B cell (primary cell): ENCODE measurements at regions not wholly inside any gene's neighbourhood (a gene's known extent, or its start where the extent isn't known, plus 50 kb on each side); places are given as distances from the start of the nearest gene placed in this dataset.

Experiments used
- ATAC-seq: fragments of 200-7000 bp; cut with Tn5 transposase; one replicate; pipeline ENCODE4 v1.10.0; 2021; ENCODE audit warnings: low read depth, mild to moderate bottlenecking, moderate number of reproducible peaks, moderate library complexity
- CTCF ChIA-PET: fragments of 350-600 bp; sonication (Branson Sonifier 250); formaldehyde crosslinking; loops from one replicate; lab custom pipeline; 2021; ENCODE audit warnings: antibody characterized with exemption, inconsistent platforms; lab: Charles Lee
- POLR2A ChIA-PET: fragments of 350-600 bp; sonication (Branson Sonifier 250); formaldehyde crosslinking; loops from one replicate; lab custom pipeline; 2021; ENCODE audit warnings: antibody characterized with exemption; lab: Charles Lee
- DNase-seq: peaks from one replicate; pipeline ENCODE4 v3.0.0; 2013
- H2AFZ ChIP-seq: 2 replicates; pipeline ENCODE4 v1.6.1; 2012; ENCODE audit warnings: mild to moderate bottlenecking, low read depth, low read length; ENCODE audit not compliant: insufficient read depth, poor library complexity, severe bottlenecking
- H3K27ac ChIP-seq, 2 donors: 1 replicate in 1 of 2; 2 replicates in 1 of 2; pipeline ENCODE4 v1.5.1; 2012 to 2013; ENCODE audit warnings: low read length in 2 of 2, mild to moderate bottlenecking in 2 of 2, moderate library complexity in 1 of 2
- H3K27me3 ChIP-seq, 4 experiments: fragments of 200-600 bp in 1 of 4; sonication (generic) in 1 of 4; replicated peaks in 1 of 4; 1 replicate in 2 of 4; 2 replicates in 2 of 4; pipeline versions ENCODE4 v1.6.1 to v1.7.0; 2013 to 2016; ENCODE audit warnings: low read length in 3 of 4, mild to moderate bottlenecking in 2 of 4, mixed read lengths in 1 of 4, moderate library complexity in 1 of 4; ENCODE audit not compliant: insufficient read depth in 4 of 4, control insufficient read depth in 3 of 4; ENCODE audit errors: control extremely low read depth in 1 of 4
- H3K36me3 ChIP-seq, 2 experiments: replicated peaks in 1 of 2; 1 replicate in 1 of 2; 2 replicates in 1 of 2; pipeline versions ENCODE4 v1.6.1 to v1.7.1; 2013; ENCODE audit warnings: low read length in 1 of 2; ENCODE audit not compliant: insufficient read depth in 2 of 2, control insufficient read depth in 1 of 2; ENCODE audit errors: control extremely low read depth in 1 of 2, extremely low read depth in 1 of 2
- H3K4me1 ChIP-seq, 2 donors: fragments of 200-600 bp in 1 of 2; sonication (generic) in 1 of 2; 1 replicate in 1 of 2; 2 replicates in 1 of 2; pipeline versions ENCODE4 v1.5.1 to v1.6.1; 2013 to 2017; ENCODE audit warnings: low read length in 2 of 2; ENCODE audit not compliant: control insufficient read depth in 2 of 2, insufficient read depth in 2 of 2
- H3K4me2 ChIP-seq: replicated peaks from 2 replicates; pipeline ENCODE3; 2012; ENCODE audit warnings: mild to moderate bottlenecking, low read depth, low read length; ENCODE audit not compliant: poor library complexity, severe bottlenecking
- H3K4me3 ChIP-seq, 5 experiments: fragments of 200-600 bp in 1 of 5; sonication (generic) in 1 of 5; 1 replicate in 3 of 5; 2 replicates in 2 of 5; pipeline versions ENCODE4 v1.5.1 to v1.7.0; 2011 to 2016; ENCODE audit warnings: low read length in 4 of 5, mild to moderate bottlenecking in 4 of 5, low read depth in 2 of 5, control low read depth in 1 of 5, moderate library complexity in 1 of 5; ENCODE audit not compliant: insufficient read depth in 1 of 5; ENCODE audit errors: control extremely low read depth in 1 of 5, extremely low read depth in 1 of 5
- H3K79me2 ChIP-seq: fragments of 200-600 bp; sonication (generic); one replicate; pipeline ENCODE4 v1.6.0; 2016; ENCODE audit warnings: low read length; ENCODE audit not compliant: control insufficient read depth, insufficient read depth
- H3K9ac ChIP-seq: fragments of 200-600 bp; sonication (generic); 2 replicates; pipeline ENCODE4 v1.6.1; 2017; ENCODE audit warnings: mild to moderate bottlenecking, low read length, moderate library complexity
- H3K9me3 ChIP-seq, 3 donors: one replicate each; pipeline versions ENCODE4 v1.6.1 to v1.7.1; 2013; ENCODE audit warnings: low read length in 2 of 3; ENCODE audit not compliant: control insufficient read depth in 2 of 3, insufficient read depth in 1 of 3; ENCODE audit errors: control extremely low read depth in 1 of 3
- H4K20me1 ChIP-seq: 2 replicates; pipeline ENCODE4 v1.6.0; 2012; ENCODE audit warnings: mild to moderate bottlenecking, low read length; ENCODE audit not compliant: insufficient read depth, control insufficient read depth, poor library complexity, severe bottlenecking
- H3K27ac Mint-ChIP-seq: one replicate; pipeline ENCODE4 v1.8.0; 2021; ENCODE audit warnings: mixed read lengths
- H3K27me3 Mint-ChIP-seq: one replicate; pipeline ENCODE4 v1.8.0; 2021; ENCODE audit warnings: mixed read lengths
- H3K4me1 Mint-ChIP-seq: one replicate; pipeline ENCODE4 v1.8.0; 2021; ENCODE audit warnings: mixed read lengths
- H3K4me3 Mint-ChIP-seq: one replicate; pipeline ENCODE4 v1.8.0; 2021; ENCODE audit warnings: mixed read lengths
- H3K9me3 Mint-ChIP-seq: one replicate; pipeline ENCODE4 v1.8.0; 2022; ENCODE audit warnings: mixed read lengths; ENCODE audit not compliant: insufficient read depth
- EZH2 ChIP-seq: IDR thresholded peaks from 2 replicates; pipeline ENCODE4 v1.6.1; 2012; ENCODE audit warnings: borderline replicate concordance, low read depth, mild to moderate bottlenecking, moderate library complexity, low read length; ENCODE audit not compliant: insufficient read depth, poor library complexity, severe bottlenecking
- WGBS: methylation state at CpG from one replicate; pipeline ENCODE4 v1.1.5; 2013; ENCODE audit warnings: missing lambda C conversion rate; ENCODE audit not compliant: insufficient coverage; 5-methylcytosine and 5-hydroxymethylcytosine counted together
- intact Hi-C: fragments of 100-400 bp; cut with micrococcal nuclease; formaldehyde crosslinking; loops from one replicate; pipeline ENCODE4 v1.10.0; 2022
- TF ChIP-seq, protein P1 (sequence below): fragments of 200-600 bp; IDR thresholded peaks from one replicate; pipeline ENCODE4 v1.8.0; 2022; ENCODE audit warnings: antibody characterized with exemption, mild to moderate bottlenecking

DNA sequence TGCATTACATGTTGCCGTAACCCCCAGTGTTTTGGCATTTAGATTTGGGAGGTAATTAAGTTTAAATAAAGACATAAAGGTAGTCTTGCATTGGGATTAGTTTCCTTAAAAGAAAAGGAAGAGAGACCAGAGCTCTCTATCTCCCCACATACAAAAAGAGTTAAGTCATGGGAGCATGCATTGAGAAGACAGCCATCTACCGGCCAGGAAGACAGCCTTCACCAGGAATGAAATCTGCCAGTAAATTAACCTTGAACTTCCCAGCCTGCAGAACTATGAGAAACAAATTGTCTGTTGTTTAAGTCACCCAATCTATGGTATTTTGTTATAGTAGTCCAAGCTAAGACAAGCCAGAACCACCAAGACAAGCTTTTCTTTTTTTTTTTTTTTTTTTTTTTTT, 567.0 kb upstream of the CDH18 start:
- no CpG with 5 or more reads among the region's 2 CpGs for WGBS
- POLR2A ChIA-PET = no interaction called here
- intact Hi-C loops = no loop called here
- H3K27ac ChIP-seq = no peak overlapping the region
- Mint-ChIP-seq H3K9me3 (no peaks in the 10 kb centered on the region), H3K4me3 (no peak overlapping the region), H3K27ac (no peak overlapping the region), H3K4me1 (no peaks in the 10 kb centered on the region), H3K27me3 (no peaks in the 10 kb centered on the region)
- no peaks in the 10 kb centered on the region for H3K9me3 ChIP-seq
- ATAC-seq = no peak
- no peak overlapping the region for H2AFZ ChIP-seq
- no peaks in the 10 kb centered on the region for H3K4me1 ChIP-seq
- no peaks in the 10 kb centered on the region for H3K79me2 ChIP-seq
- TF ChIP-seq, protein P1, sequence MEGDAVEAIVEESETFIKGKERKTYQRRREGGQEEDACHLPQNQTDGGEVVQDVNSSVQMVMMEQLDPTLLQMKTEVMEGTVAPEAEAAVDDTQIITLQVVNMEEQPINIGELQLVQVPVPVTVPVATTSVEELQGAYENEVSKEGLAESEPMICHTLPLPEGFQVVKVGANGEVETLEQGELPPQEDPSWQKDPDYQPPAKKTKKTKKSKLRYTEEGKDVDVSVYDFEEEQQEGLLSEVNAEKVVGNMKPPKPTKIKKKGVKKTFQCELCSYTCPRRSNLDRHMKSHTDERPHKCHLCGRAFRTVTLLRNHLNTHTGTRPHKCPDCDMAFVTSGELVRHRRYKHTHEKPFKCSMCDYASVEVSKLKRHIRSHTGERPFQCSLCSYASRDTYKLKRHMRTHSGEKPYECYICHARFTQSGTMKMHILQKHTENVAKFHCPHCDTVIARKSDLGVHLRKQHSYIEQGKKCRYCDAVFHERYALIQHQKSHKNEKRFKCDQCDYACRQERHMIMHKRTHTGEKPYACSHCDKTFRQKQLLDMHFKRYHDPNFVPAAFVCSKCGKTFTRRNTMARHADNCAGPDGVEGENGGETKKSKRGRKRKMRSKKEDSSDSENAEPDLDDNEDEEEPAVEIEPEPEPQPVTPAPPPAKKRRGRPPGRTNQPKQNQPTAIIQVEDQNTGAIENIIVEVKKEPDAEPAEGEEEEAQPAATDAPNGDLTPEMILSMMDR = no peak
- TF ChIP-seq EZH2 = no peak
- H3K4me2 ChIP-seq = no peak overlapping the region
- DNase-seq = no peak
- no peaks in the 10 kb centered on the region for H3K27me3 ChIP-seq
- H4K20me1 ChIP-seq = no peaks in the 10 kb centered on the region
- no peak overlapping the region for H3K4me3 ChIP-seq
- H3K9ac ChIP-seq = no peak overlapping the region
- no peaks in the 10 kb centered on the region for H3K36me3 ChIP-seq
- CTCF ChIA-PET = no interaction called here

DNA sequence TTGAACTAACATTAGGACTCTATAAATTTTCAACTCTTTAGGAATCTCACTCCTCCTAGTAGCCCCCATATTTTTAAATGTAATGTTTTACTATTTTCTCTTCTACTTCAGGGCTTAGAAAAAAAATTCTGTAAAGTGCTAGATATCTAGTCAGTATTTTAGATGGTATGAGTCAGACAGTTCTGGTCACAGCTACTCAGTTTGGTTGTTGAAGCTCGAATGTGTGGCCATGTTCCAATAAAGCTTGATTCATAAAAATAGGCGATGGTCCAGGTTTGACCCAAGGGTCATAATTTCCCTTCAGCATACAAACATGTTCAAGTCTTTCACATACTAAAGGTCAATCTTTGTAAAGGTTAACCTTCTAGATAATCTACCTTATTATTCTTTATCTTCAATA, 566.0 kb upstream of the CDH18 start:
- H3K9ac ChIP-seq = no peak overlapping the region
- Mint-ChIP-seq H3K27me3 (no peaks in the 10 kb centered on the region), H3K9me3 (no peaks in the 10 kb centered on the region), H3K4me1 (no peaks in the 10 kb centered on the region), H3K4me3 (no peak overlapping the region), H3K27ac (no peak overlapping the region)
- H3K9me3 ChIP-seq = no peaks in the 10 kb centered on the region
- DNase-seq = no peak
- H4K20me1 ChIP-seq = no peaks in the 10 kb centered on the region
- ChIA-PET POLR2A (no interaction called here), CTCF (no interaction called here)
- no peak overlapping the region for H3K27ac ChIP-seq
- no peaks in the 10 kb centered on the region for H3K79me2 ChIP-seq
- no peak overlapping the region for H2AFZ ChIP-seq
- no CpG with 5 or more reads among the region's 2 CpGs for WGBS
- no peak overlapping the region for H3K4me3 ChIP-seq
- no peak for TF ChIP-seq EZH2
- TF ChIP-seq, protein P1 = no peak
- no peak overlapping the region for H3K4me2 ChIP-seq
- H3K36me3 ChIP-seq = no peaks in the 10 kb centered on the region
- intact Hi-C loops = no loop called here
- no peaks in the 10 kb centered on the region for H3K27me3 ChIP-seq
- no peak for ATAC-seq
- H3K4me1 ChIP-seq = no peaks in the 10 kb centered on the region
